Activated gamma-delta T cell treated with Interleukin-2 at 50 U/mL for 16 hours (primary cell): ENCODE measurements at regions not wholly inside any gene's neighbourhood (a gene's known extent, or its start where the extent isn't known, plus 50 kb on each side); places are given as distances from the start of the nearest gene placed in this dataset.
"Not testable (repeated sequence)": the region's sequence is repeated elsewhere in the genome, so short reads cannot be mapped to it uniquely, and the experiment has no call there.

Experiments
- DNase-seq: peaks from one replicate; pipeline ENCODE4 v3.0.0-alpha.2; 2020

DNA sequence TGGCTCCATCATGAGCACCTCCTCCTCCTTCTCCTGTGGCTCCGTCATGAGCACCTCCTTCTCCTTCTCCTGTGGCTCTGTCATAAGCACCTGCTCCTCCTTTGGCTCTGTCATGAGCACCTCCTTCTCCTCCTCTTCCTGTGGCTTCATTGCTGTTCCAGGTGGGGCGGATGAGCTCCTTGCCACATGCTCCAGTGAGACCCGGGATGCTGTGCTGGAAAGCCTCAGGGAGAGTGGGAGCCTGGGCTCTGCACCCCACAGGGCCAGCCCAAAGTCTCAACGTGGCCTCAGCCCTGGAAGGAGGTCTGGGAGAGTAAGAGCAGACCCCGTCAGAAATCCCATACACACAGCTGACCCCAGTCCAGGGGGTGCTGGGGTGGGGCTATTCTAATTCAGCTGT, 380.7 kb downstream of the TCERG1L start:
- no peak for DNase-seq

DNA sequence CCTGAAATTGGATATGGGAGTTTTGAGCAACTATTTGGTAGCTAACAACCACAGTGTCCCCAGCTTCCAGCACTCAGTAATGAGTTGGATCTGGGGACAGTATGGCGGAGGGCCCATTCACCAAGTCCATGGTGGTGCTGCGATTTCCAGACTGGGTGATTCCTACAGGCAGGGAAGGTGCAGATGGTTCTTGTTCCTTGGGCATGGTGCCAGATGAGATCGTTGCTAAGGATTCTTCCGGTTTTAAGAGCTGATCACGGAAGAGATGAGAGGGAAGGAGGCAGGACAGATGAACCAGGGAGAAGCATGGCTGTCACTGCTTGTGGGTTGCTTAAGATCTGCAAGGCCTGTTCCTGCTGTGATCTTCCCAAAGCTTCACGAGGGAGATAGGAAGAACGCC, 380.3 kb downstream of the TCERG1L start:
- no peak for DNase-seq

DNA sequence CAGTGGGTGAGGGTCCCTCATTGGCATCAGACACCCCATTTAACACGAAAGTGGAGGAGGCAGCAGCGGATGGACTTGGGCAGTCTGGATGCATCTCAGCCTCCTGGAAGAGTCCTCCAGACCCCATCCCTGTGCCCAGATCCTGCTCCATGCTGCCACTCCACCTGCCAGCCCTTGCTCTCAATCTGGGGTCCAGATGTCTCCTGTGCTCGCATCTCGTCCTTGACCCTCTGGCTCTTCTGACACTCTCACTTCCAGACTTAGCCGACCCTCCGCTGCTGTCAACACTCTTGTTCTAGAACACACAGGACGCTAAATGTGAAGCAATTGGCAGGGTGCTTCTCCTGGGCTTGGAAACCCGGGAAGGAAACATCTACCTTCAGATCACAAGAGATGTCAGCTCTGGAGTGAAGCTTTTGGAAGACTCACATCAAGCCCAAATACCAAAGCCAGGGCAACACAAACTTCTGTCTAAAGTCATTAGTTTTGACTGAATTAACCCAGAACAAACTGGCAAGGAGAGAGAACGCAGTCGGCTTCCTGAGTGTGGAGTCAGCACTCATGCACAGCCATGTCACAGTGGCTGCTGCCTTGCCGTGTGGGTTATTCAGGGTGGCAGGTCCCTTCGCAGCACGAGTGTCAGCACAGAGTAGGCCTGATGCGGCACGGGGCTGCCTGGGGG, 379.1 kb downstream of the TCERG1L start:
- DNase-seq: no peak

- no peak for DNase-seq
Observed at GRCh38 chr10:130933008-130933390, 378.5 kb downstream of the TCERG1L start.

DNA sequence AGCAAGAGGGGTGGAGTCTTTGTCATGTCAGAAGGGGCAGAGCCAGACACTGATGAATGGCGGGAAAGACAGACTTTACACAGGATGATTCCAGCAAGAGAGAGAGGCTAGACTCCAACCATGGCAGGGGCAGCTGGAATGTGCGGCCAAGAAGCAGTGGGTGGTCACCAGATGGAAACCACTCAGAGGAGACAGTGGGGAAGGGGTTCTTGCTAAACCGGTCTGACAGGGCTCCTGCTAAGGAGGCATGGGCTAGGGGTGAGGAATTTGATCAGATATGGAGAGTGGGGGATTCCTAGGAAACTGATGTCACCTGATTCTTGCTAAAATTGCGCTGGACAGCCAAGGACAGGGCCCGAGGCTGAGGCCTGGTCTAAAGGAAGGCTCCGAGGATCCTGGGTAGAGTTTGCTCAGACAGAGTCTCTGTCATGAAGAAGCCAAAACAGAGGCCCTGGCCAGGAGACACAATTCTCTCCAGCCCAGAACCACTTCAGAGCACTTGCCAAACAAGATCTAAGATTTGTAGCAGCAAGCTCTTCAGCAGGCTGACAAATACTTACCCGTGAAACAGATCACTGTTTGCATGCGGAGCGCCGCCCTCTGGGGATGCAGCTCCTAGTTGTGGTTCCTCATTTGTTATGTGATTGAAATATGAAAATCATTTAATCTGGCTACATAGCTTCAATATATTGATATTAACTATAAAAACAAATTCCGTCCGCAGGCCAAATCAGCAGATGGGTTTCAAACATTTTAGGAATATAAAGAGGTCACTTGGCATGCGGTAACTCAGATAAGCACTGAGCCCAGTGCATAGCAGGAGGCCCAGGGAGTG, 377.0 kb downstream of the TCERG1L start:
- DNase-seq: no peak

GRCh38 chr10:130935128-130935439, 376.4 kb downstream of the TCERG1L start:
- no peak for DNase-seq

GRCh38 chr10:130935897-130936550, 375.5 kb downstream of the TCERG1L start:
- DNase-seq: no peak

- no peak for DNase-seq
Observed at GRCh38 chr10:130936851-130937250, 374.7 kb downstream of the TCERG1L start.

DNA sequence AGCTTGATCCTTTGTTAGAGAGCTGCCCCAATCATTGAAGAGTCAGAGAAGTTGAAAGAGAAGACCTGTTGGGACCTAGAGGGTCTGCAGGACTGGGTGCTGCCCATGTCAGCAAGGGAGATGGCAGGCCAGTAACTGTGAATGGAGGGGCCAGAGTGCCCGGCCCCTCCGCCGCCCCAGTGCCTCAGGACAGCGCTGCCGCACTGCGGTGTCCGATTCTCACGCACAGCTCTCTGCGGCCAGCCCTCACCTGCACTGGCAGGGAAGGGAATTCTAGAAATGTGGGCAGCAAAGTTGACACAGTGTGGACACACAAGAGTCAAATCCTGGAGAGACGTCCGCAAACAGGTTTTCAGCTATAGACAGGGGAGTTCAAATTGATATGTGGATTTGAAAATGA, 373.5 kb downstream of the TCERG1L start:
- DNase-seq: no peak

- DNase-seq: not testable (repeated sequence)
Observed at GRCh38 chr10:130938891-130939290, 372.6 kb downstream of the TCERG1L start.

GRCh38 chr10:130941886-130942285, 369.6 kb downstream of the TCERG1L start:
- no peak for DNase-seq

GRCh38 chr10:130952086-130952485, 359.4 kb downstream of the TCERG1L start:
- no peak for DNase-seq

GRCh38 chr10:130954326-130954905, 357.1 kb downstream of the TCERG1L start:
- DNase-seq: no peak

- no peak for DNase-seq
Observed at GRCh38 chr10:130956251-130956650, 355.3 kb downstream of the TCERG1L start.

DNA sequence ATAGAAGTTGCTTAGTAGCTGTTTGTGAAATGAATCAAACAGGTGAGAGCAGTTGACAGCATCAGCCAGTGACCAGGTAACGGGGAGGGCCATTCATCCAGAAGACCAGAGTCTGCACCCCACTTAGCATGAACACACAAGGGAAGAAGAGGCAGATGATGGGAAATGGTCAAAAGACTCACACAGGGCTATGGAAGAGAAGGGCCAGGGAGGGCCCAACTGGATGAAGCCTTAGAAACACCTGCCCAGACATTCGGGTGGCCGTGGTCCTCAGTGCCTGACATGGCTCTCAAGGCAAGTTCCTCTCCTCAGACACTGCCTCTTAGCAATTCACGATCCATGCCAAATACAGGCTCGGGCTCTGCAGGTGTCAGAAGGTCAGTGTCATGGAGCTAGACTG, 354.1 kb downstream of the TCERG1L start:
- DNase-seq: no peak

GRCh38 chr10:130958003-130958402, 353.5 kb downstream of the TCERG1L start:
- DNase-seq: no peak

- DNase-seq: no peak
Observed at GRCh38 chr10:130958981-130959751, 352.4 kb downstream of the TCERG1L start.

DNA sequence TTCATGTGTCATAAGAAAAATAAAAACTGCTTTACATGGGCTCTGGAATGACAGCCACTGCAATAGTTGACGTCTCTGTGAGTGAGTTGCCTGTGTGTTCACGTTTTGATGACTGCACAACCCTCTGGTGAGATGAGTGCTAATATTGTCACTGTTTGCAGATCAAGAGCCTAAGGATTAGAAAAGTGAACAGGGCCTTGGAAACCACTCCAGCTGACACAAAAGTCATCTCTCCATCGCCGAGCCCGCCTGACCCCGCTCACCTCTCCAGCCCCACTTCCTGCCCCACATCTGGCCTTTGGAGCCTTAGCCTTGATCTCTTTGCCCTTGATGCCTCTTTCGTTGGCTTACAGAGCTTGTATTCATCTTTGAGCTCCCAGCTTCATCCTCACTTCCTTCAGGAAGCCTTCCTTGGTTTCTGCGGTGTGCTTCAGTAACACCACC, 351.7 kb downstream of the TCERG1L start:
- no peak for DNase-seq

DNA sequence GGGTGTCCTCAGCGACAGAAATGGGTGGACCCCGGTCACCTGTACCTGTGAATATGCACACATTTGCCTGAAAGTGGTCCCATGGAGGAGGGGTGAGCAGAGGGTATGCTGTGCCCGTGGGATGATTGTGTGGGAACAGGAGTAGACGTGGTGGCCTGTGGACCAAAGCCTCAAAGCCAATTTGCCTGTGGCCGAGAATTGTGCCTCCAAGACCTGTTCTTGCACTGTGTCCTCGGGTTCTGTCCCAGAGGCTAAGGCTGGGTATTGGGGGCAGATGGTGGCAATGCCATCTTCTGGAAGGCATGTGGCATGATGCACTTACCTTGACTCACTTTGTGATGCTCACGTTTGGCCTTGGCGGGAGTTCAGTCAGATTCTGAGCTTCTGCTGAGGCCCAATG, 351.0 kb downstream of the TCERG1L start:
- no peak for DNase-seq

DNA sequence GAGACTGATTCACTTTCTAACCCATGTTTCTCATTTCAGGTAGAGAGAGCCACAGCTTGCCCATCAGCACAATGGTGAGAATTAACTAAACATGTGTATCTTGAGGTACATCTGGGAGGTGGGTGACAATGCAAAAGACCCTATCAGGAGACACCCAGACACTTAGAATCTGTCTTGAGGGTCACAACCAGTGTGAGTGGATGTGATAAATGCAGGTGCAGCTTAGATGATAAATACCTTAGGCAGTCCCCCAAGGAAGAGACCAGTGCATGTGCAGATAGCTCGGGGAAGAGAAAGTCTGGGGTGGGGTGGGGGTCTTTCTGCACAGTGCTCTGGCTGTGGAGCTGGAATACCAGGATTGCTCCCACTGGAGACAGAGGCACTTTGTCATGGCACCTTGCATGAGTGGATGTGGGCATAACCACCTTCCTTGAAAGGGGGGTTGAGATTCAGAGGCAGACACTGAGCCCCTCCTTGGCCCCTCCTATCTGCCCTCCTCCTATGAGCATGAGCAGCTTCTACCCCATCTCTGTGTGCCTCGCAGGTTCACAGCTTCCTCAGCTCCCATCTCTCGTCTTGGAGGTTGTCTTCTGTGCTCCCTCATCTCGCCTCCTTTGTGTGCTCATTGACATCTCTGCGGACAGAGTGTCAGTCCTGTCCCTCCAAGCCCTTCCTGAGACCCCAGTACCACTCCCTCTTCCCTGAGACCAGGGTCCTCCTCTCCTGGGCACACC, 349.8 kb downstream of the TCERG1L start:
- DNase-seq: no peak

- DNase-seq: no peak
Observed at GRCh38 chr10:130962240-130963051, 349.1 kb downstream of the TCERG1L start.
